Retinal pigment epithelial cell (primary cell): ENCODE measurements at regions not wholly inside any gene's neighbourhood (a gene's known extent, or its start where the extent isn't known, plus 50 kb on each side); places are given as distances from the start of the nearest gene placed in this dataset.

Experiments used
- DNase-seq: peaks from one replicate; pipeline ENCODE4 v3.0.0-alpha.2; 2010; ENCODE audit warnings: low read depth
- H3K4me3 ChIP-seq: 2 replicates; pipeline ENCODE4 v1.5.1; 2011; ENCODE audit warnings: mild to moderate bottlenecking, low read length, control low read depth, moderate library complexity
- CTCF ChIP-seq: conservative IDR thresholded peaks from 2 replicates; pipeline ENCODE4 v1.5.1; 2011; ENCODE audit warnings: low read depth, low read length, control low read depth, inconsistent platforms

GRCh38 chr7:135855846-135856245, 107.2 kb upstream of the FAM180A start:
- peak; percentile 95 for DNase-seq
- no peak for TF ChIP-seq CTCF
- H3K4me3 ChIP-seq, result no peak overlapping the region

GRCh38 chr7:135853499-135853898, 104.9 kb upstream of the FAM180A start:
- TF ChIP-seq CTCF, result no peak
- DNase-seq, result no peak
- no peak overlapping the region for H3K4me3 ChIP-seq

GRCh38 chr7:135853008-135853407, 104.4 kb upstream of the FAM180A start:
- no peak for TF ChIP-seq CTCF
- DNase-seq, result no peak
- H3K4me3 ChIP-seq, result no peak overlapping the region

- H3K4me3 ChIP-seq, result no peak overlapping the region
- no peak for TF ChIP-seq CTCF
- DNase-seq, result no peak
These were observed 98.6 kb upstream of the FAM180A start for GRCh38 chr7:135847242-135847641.

GRCh38 chr7:135846339-135846738, 97.7 kb upstream of the FAM180A start:
- no peak for DNase-seq
- no peak overlapping the region for H3K4me3 ChIP-seq
- no peak for TF ChIP-seq CTCF

GRCh38 chr7:135845415-135846075, 96.9 kb upstream of the FAM180A start:
- no peak overlapping the region for H3K4me3 ChIP-seq
- TF ChIP-seq CTCF, result no peak
- DNase-seq, result no peak

GRCh38 chr7:135844903-135845302, 96.3 kb upstream of the FAM180A start:
- no peak for TF ChIP-seq CTCF
- H3K4me3 ChIP-seq, result no peak overlapping the region
- no peak for DNase-seq
